ENCODE measurements at regions not wholly inside any gene's neighbourhood (a gene's known extent, or its start where the extent isn't known, plus 50 kb on each side); places are given as distances from the start of the nearest gene placed in this dataset.

GRCh38 chr11:92455210-92455790, 230.7 kb downstream of the FAT3 start:
- Histone ChIP-seq H3K27ac (no peak overlapping the region), H3K4me1 (no peaks in the 10 kb centered on the region), H3K27me3 (no peaks in the 10 kb centered on the region), H3K36me3 (no peaks in the 10 kb centered on the region), H3K9me3 (no peaks in the 10 kb centered on the region), H3K4me3 (no peak overlapping the region)
- intact Hi-C loops (cut with DNase I), result loop anchor here in 1 of 10 donors (5.0 kb wide), 1 partner anchor 128 kb away; no protein-coding TSS in a partner anchor
- DNase-seq (no peak), ATAC-seq (no peak)
- TF ChIP-seq CTCF (IDR thresholded peaks at IDR 0.05), result no peak
- WGBS, 2 donors, result 90 to 93% methylated on average over 2 of the region's 2 CpGs

- ATAC-seq (no peak), DNase-seq (no peak)
- H3K36me3 ChIP-seq, result no peaks in the 10 kb centered on the region
- intact Hi-C loops (cut with DNase I), result loop anchor here in 1 of 10 donors (5.0 kb wide), 1 partner anchor 130 kb away; no protein-coding TSS in a partner anchor
- no peaks in the 10 kb centered on the region for H3K27me3 ChIP-seq
- no peak overlapping the region for H3K27ac ChIP-seq
- no peak overlapping the region for H3K4me3 ChIP-seq
- no peaks in the 10 kb centered on the region for H3K4me1 ChIP-seq
- TF ChIP-seq CTCF (IDR thresholded peaks at IDR 0.05), result no peak
- 72 to 77% methylated on average over 1 of the region's 1 CpG for WGBS, 2 donors
- no peaks in the 10 kb centered on the region for H3K9me3 ChIP-seq
Observed at GRCh38 chr11:92457250-92457649, 232.6 kb downstream of the FAT3 start.

GRCh38 chr11:92458486-92458885, 233.9 kb downstream of the FAT3 start:
- intact Hi-C loops (cut with DNase I), result loop anchor here in 1 of 10 donors (5.0 kb wide), 1 partner anchor 131 kb away; no protein-coding TSS in a partner anchor
- no peaks in the 10 kb centered on the region for H3K9me3 ChIP-seq
- no peaks in the 10 kb centered on the region for H3K27me3 ChIP-seq
- H3K27ac ChIP-seq, result no peak overlapping the region
- no peak for DNase-seq
- H3K4me3 ChIP-seq, result no peak overlapping the region
- no peaks in the 10 kb centered on the region for H3K4me1 ChIP-seq
- no peak for TF ChIP-seq CTCF (IDR thresholded peaks at IDR 0.05)
- ATAC-seq, result no peak
- H3K36me3 ChIP-seq, result no peaks in the 10 kb centered on the region

- intact Hi-C loops (cut with DNase I), result no loop called here
Observed at GRCh38 chr11:92460213-92460612, 235.6 kb downstream of the FAT3 start.

More at GRCh38 chr11:92460213-92460612, 235.6 kb downstream of the FAT3 start:
- Histone ChIP-seq H3K9me3 (no peaks in the 10 kb centered on the region), H3K27me3 (no peaks in the 10 kb centered on the region), H3K4me1 (no peaks in the 10 kb centered on the region), H3K27ac (no peak overlapping the region), H3K36me3 (no peaks in the 10 kb centered on the region), H3K4me3 (no peak overlapping the region)
- TF ChIP-seq CTCF (IDR thresholded peaks at IDR 0.05), result no peak
- WGBS, 2 donors, result 84 to 85% methylated on average over 4 of the region's 4 CpGs
- no peak for DNase-seq
- no peak for ATAC-seq
